RWPE1 (cell line): ENCODE measurements at regions not wholly inside any gene's neighbourhood (a gene's known extent, or its start where the extent isn't known, plus 50 kb on each side); places are given as distances from the start of the nearest gene placed in this dataset.

ENCODE experiments used
- CTCF ChIA-PET: fragments of 350-600 bp; sonication (Branson Sonifier 250); formaldehyde crosslinking; extraction: SDS; loops from one replicate; lab custom pipeline; 2021; lab: Yijun Ruan, JAX
- POLR2A ChIA-PET: fragments of 400-600 bp; formaldehyde crosslinking; extraction: SDS; loops from one replicate; lab custom pipeline; 2020; ENCODE audit warnings: antibody characterized with exemption; ENCODE audit not compliant: low non-redundant PET; lab: Yijun Ruan, JAX
- DNase-seq: peaks from one replicate; pipeline ENCODE4 v3.0.0; 2012; ENCODE audit warnings: low spot score
- H3K27ac ChIP-seq: fragments of 450-650 bp; 2 replicates; pipeline ENCODE4 v1.5.1; 2017
- TF ChIP-seq, protein P1 (sequence below): fragments of 450-650 bp; conservative IDR thresholded peaks from 2 replicates; pipeline ENCODE4 v1.5.1; 2017; ENCODE audit warnings: low read depth, mild to moderate bottlenecking

DNA sequence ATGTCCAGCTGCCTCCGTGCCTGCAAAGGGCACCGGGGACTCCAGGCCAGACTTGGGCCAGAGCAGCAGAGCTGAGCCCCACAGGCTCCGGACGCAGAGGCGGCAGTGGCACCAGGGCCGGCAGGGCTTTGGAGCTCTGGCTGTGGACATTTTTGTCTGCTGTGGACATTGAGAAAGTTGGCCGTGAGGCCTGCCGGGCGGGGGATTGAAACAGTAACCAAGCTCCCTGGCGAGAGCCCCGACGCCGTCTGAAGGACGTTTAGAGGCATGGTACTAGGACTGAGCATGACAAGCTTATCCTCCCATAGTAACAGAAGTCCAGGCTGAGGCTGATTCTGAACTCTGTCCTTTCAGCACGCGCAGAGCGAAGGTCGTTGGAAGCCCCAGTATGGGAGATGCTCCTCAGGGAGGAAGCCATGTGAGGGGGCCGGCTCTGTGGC lies 323.8 kb downstream of the AMY1C start:
- no peak overlapping the region for H3K27ac ChIP-seq
- ChIA-PET POLR2A (no interaction called here), CTCF (no interaction called here)
- no peak for DNase-seq
- TF ChIP-seq, protein P1, sequence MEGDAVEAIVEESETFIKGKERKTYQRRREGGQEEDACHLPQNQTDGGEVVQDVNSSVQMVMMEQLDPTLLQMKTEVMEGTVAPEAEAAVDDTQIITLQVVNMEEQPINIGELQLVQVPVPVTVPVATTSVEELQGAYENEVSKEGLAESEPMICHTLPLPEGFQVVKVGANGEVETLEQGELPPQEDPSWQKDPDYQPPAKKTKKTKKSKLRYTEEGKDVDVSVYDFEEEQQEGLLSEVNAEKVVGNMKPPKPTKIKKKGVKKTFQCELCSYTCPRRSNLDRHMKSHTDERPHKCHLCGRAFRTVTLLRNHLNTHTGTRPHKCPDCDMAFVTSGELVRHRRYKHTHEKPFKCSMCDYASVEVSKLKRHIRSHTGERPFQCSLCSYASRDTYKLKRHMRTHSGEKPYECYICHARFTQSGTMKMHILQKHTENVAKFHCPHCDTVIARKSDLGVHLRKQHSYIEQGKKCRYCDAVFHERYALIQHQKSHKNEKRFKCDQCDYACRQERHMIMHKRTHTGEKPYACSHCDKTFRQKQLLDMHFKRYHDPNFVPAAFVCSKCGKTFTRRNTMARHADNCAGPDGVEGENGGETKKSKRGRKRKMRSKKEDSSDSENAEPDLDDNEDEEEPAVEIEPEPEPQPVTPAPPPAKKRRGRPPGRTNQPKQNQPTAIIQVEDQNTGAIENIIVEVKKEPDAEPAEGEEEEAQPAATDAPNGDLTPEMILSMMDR, result no peak

- POLR2A ChIA-PET, result no interaction called here
- DNase-seq, result no peak
- CTCF ChIA-PET, result no interaction called here
- TF ChIP-seq, protein P1, result no peak
- H3K27ac ChIP-seq, result no peak overlapping the region
These were observed 332.5 kb downstream of the AMY1C start for GRCh38 chr1:104082221-104082620.

GRCh38 chr1:104084380-104084779 lies 334.7 kb downstream of the AMY1C start:
- no peak for DNase-seq
- ChIA-PET CTCF (interaction anchor here (0.8 kb wide), 1 partner anchor 299 kb away, joined by 3 read pairs; no protein-coding TSS in a partner anchor), POLR2A (no interaction called here)
- TF ChIP-seq, protein P1, result no peak
- H3K27ac ChIP-seq, result no peak overlapping the region

DNA sequence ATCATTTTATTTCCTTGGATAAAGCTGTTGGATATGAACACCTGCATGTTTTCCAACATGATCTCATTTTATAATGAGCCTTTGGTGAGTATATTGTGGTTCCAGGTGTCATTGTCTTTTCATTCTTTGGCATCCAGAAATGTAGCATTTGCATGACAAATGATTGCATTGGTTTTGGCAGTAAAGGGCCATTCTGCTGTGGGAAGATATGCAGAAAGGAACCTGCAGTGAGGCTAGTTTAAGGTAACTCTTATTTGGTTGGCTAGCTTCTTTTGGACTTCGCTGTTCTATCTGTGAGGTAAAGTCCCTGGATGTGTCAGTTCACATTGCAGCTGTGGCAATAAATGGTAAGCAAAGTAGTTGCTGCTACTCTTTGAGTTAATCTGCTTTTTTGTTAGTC lies 343.0 kb downstream of the AMY1C start:
- no peak for DNase-seq
- no peak overlapping the region for H3K27ac ChIP-seq
- TF ChIP-seq, protein P1, result no peak
- POLR2A ChIA-PET, result no interaction called here
- CTCF ChIA-PET, result no interaction called here

DNA sequence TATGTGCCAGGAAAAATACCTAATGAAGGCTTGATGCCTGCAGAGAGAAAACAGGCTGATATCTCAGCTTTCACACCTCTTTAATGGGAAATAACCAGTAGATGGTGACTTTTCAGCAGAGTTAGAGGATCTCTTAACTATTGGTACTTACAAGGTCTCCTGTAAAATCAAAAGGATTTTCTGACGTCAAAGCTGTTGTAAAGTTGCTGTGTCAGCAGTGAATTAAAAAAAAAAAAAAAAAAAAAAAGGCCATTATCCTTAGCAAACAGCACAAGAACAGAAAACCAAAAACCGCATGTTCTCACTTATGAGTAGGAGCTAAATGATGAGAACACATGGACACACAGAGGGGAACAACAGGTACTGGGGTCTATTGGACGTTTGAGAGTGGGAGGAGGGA lies 349.1 kb downstream of the AMY1C start:
- POLR2A ChIA-PET, result no interaction called here
- DNase-seq, result no peak
- TF ChIP-seq, protein P1, result no peak
- H3K27ac ChIP-seq, result no peak overlapping the region
- CTCF ChIA-PET, result no interaction called here

DNA sequence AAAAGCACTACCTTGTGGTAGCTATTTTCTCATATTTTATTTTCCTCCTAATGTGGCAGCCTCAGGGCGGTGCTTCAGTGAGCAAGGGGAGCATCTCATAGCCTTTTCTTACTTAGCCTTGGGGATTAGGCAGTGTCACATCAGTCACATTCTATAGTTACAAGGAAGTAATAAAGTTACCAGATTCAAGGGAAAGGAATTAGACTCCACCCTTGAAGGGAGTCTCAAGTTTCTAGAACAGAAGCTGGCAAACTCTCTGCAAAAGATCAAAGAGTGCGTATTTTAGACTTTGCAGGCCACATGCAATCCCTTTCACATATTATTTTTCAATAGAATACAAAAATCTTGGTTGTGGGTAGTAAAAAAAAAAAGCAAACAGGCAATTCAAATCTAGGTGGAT lies 350.4 kb downstream of the AMY1C start:
- TF ChIP-seq, protein P1, result no peak
- ChIA-PET POLR2A (no interaction called here), CTCF (interaction anchor here (0.8 kb wide), 1 partner anchor 63 kb away, joined by 3 read pairs; no protein-coding TSS in a partner anchor)
- DNase-seq, result no peak
- H3K27ac ChIP-seq, result no peak overlapping the region
